Thymus (tissue), 11 donors: ENCODE measurements at regions not wholly inside any gene's neighbourhood (a gene's known extent, or its start where the extent isn't known, plus 50 kb on each side); places are given as distances from the start of the nearest gene placed in this dataset.

Experiments
- DNase-seq, 9 donors: peaks; one replicate each; pipeline ENCODE4 v3.0.0-alpha.2; 2013; ENCODE audit warnings: low spot score in 9 of 9, low read depth in 6 of 9, missing footprints in 1 of 9
- H3K27ac ChIP-seq, 2 donors: one replicate each; pipeline ENCODE4 v1.5.1; 2013; ENCODE audit warnings: control low read depth in 1 of 2, low read depth in 1 of 2, low read length in 1 of 2, mild to moderate bottlenecking in 1 of 2, moderate library complexity in 1 of 2
- H3K27me3 ChIP-seq, 2 donors: one replicate each; pipeline ENCODE4 v1.5.1; 2013; ENCODE audit warnings: low read length in 1 of 2; ENCODE audit not compliant: control insufficient read depth in 2 of 2, insufficient read depth in 1 of 2
- H3K36me3 ChIP-seq, 2 donors: one replicate each; pipeline ENCODE4 v1.5.1; 2013; ENCODE audit warnings: low read length in 1 of 2, mild to moderate bottlenecking in 1 of 2, moderate library complexity in 1 of 2; ENCODE audit not compliant: control insufficient read depth in 2 of 2, insufficient read depth in 2 of 2
- H3K4me1 ChIP-seq, 2 donors: one replicate each; pipeline ENCODE4 v1.5.1; 2013; ENCODE audit warnings: low read length in 2 of 2; ENCODE audit not compliant: control insufficient read depth in 2 of 2, insufficient read depth in 2 of 2
- H3K4me3 ChIP-seq, 2 donors: one replicate each; pipeline ENCODE4 v1.5.1; 2013; ENCODE audit warnings: low read length in 2 of 2, control low read depth in 1 of 2, mild to moderate bottlenecking in 1 of 2
- H3K9me3 ChIP-seq, 2 donors: one replicate each; pipeline ENCODE4 v1.5.1; 2013; ENCODE audit warnings: low read length in 1 of 2, mild to moderate bottlenecking in 1 of 2; ENCODE audit not compliant: control insufficient read depth in 2 of 2, insufficient read depth in 1 of 2
- WGBS: extraction: QIAGEN DNeasy Blood & Tissue Kit; methylation state at CpG from one replicate; pipeline ENCODE4 v1.1.7; 2013; 5-methylcytosine and 5-hydroxymethylcytosine counted together
- donor health status: healthy.

GRCh38 chr5:39946356-39947045, 521.7 kb upstream of the DAB2 start:
- H3K4me3 ChIP-seq: no peak overlapping the region
- H3K9me3 ChIP-seq: no peaks in the 10 kb centered on the region
- WGBS: 74% methylated on average over 2 of the region's 2 CpGs
- H3K4me1 ChIP-seq: no peaks in the 10 kb centered on the region
- H3K36me3 ChIP-seq: no peaks in the 10 kb centered on the region
- no peaks in the 10 kb centered on the region for H3K27me3 ChIP-seq
- no peak overlapping the region for H3K27ac ChIP-seq
- DNase-seq: no peak

- WGBS: 98% methylated on average over 1 of the region's 1 CpG
- Histone ChIP-seq H3K4me3 (no peak overlapping the region), H3K9me3 (no peaks in the 10 kb centered on the region), H3K4me1 (no peaks in the 10 kb centered on the region), H3K27ac (no peak overlapping the region), H3K27me3 (no peaks in the 10 kb centered on the region), H3K36me3 (no peaks in the 10 kb centered on the region)
- DNase-seq: no peak
These were observed 521.1 kb upstream of the DAB2 start for GRCh38 chr5:39945870-39946269.

GRCh38 chr5:39943811-39944210, 519.0 kb upstream of the DAB2 start:
- H3K36me3 ChIP-seq: no peaks in the 10 kb centered on the region
- H3K4me3 ChIP-seq: no peak overlapping the region
- no peak for DNase-seq
- WGBS: 98% methylated on average over 1 of the region's 1 CpG
- no peaks in the 10 kb centered on the region for H3K27me3 ChIP-seq
- no peaks in the 10 kb centered on the region for H3K4me1 ChIP-seq
- H3K27ac ChIP-seq: no peak overlapping the region
- no peaks in the 10 kb centered on the region for H3K9me3 ChIP-seq

- no peak overlapping the region for H3K27ac ChIP-seq
- H3K36me3 ChIP-seq: no peaks in the 10 kb centered on the region
- H3K9me3 ChIP-seq: no peaks in the 10 kb centered on the region
- H3K4me3 ChIP-seq: no peak overlapping the region
- no peaks in the 10 kb centered on the region for H3K27me3 ChIP-seq
- no peaks in the 10 kb centered on the region for H3K4me1 ChIP-seq
- 95% methylated on average over 1 of the region's 1 CpG for WGBS
- no peak for DNase-seq
These were observed 517.8 kb upstream of the DAB2 start for GRCh38 chr5:39942606-39943005.

GRCh38 chr5:39941416-39941815, 516.6 kb upstream of the DAB2 start:
- H3K4me1 ChIP-seq: no peaks in the 10 kb centered on the region
- no peak for DNase-seq
- H3K4me3 ChIP-seq: no peak overlapping the region
- no peaks in the 10 kb centered on the region for H3K27me3 ChIP-seq
- H3K9me3 ChIP-seq: no peaks in the 10 kb centered on the region
- no peak overlapping the region for H3K27ac ChIP-seq
- no peaks in the 10 kb centered on the region for H3K36me3 ChIP-seq
- 92% methylated on average over 2 of the region's 2 CpGs for WGBS

GRCh38 chr5:39934830-39935229, 510.1 kb upstream of the DAB2 start:
- no peaks in the 10 kb centered on the region for H3K9me3 ChIP-seq
- no peak overlapping the region for H3K27ac ChIP-seq
- WGBS: 96% methylated on average over 1 of the region's 1 CpG
- no peak for DNase-seq
- H3K4me3 ChIP-seq: no peak overlapping the region
- no peaks in the 10 kb centered on the region for H3K36me3 ChIP-seq
- no peaks in the 10 kb centered on the region for H3K27me3 ChIP-seq
- no peaks in the 10 kb centered on the region for H3K4me1 ChIP-seq

GRCh38 chr5:39933061-39933460, 508.3 kb upstream of the DAB2 start:
- 96% methylated on average over 1 of the region's 1 CpG for WGBS

GRCh38 chr5:39928709-39929108, 503.9 kb upstream of the DAB2 start:
- no peak overlapping the region for H3K27ac ChIP-seq
- 95% methylated on average over 6 of the region's 6 CpGs for WGBS
- H3K9me3 ChIP-seq: no peaks in the 10 kb centered on the region
- H3K4me3 ChIP-seq: no peak overlapping the region
- no peaks in the 10 kb centered on the region for H3K36me3 ChIP-seq
- no peak for DNase-seq
- H3K27me3 ChIP-seq: no peaks in the 10 kb centered on the region
- no peaks in the 10 kb centered on the region for H3K4me1 ChIP-seq

More at GRCh38 chr5:39933061-39933460, 508.3 kb upstream of the DAB2 start:
- no peaks in the 10 kb centered on the region for H3K4me1 ChIP-seq
- H3K36me3 ChIP-seq: no peaks in the 10 kb centered on the region
- H3K27ac ChIP-seq: no peak overlapping the region
- no peak for DNase-seq
- no peaks in the 10 kb centered on the region for H3K27me3 ChIP-seq
- no peak overlapping the region for H3K4me3 ChIP-seq
- H3K9me3 ChIP-seq: no peaks in the 10 kb centered on the region

- no peak for DNase-seq
- Histone ChIP-seq H3K36me3 (no peaks in the 10 kb centered on the region), H3K4me1 (no peaks in the 10 kb centered on the region), H3K27ac (no peak overlapping the region), H3K27me3 (no peaks in the 10 kb centered on the region), H3K4me3 (no peak overlapping the region), H3K9me3 (no peaks in the 10 kb centered on the region)
- 96% methylated on average over 1 of the region's 1 CpG for WGBS
These were observed 495.1 kb upstream of the DAB2 start for GRCh38 chr5:39919876-39920275.

GRCh38 chr5:39912906-39913305, 488.1 kb upstream of the DAB2 start:
- DNase-seq: no peak
- no peak overlapping the region for H3K27ac ChIP-seq
- H3K9me3 ChIP-seq: no peaks in the 10 kb centered on the region
- no peaks in the 10 kb centered on the region for H3K4me1 ChIP-seq
- no peak overlapping the region for H3K4me3 ChIP-seq
- H3K36me3 ChIP-seq: no peaks in the 10 kb centered on the region
- H3K27me3 ChIP-seq: no peaks in the 10 kb centered on the region
